GM19025 (cell line): ENCODE measurements at regions not wholly inside any gene's neighbourhood (a gene's known extent, or its start where the extent isn't known, plus 50 kb on each side); places are given as distances from the start of the nearest gene placed in this dataset.

Experiments used
- ATAC-seq: cut with Tn5 transposase; IDR thresholded peaks from one replicate; pipeline ENCODE4 v1.9.1; 2021; ENCODE audit warnings: mild to moderate bottlenecking, low read depth, moderate library complexity; ENCODE audit not compliant: unreplicated experiment

GRCh38 chr10:6305401-6306321 is 102.9 kb downstream of the PFKFB3 start:
- no peak for ATAC-seq

GRCh38 chr10:6306917-6307316 is 104.2 kb downstream of the PFKFB3 start:
- ATAC-seq, result no peak

GRCh38 chr10:6309816-6310215 is 107.1 kb downstream of the PFKFB3 start:
- ATAC-seq, result no peak

GRCh38 chr10:6310977-6311376 is 108.2 kb downstream of the PFKFB3 start:
- ATAC-seq, result no peak

- no peak for ATAC-seq
Measured at GRCh38 chr10:6311700-6312330, 109.1 kb downstream of the PFKFB3 start.

GRCh38 chr10:6312636-6313035 is 109.9 kb downstream of the PFKFB3 start:
- no peak for ATAC-seq

- ATAC-seq, result no peak
Measured at GRCh38 chr10:6313111-6313895, 110.6 kb downstream of the PFKFB3 start.

GRCh38 chr10:6314620-6315205 is 112.0 kb downstream of the PFKFB3 start:
- ATAC-seq, result no peak

- ATAC-seq, result no peak
Measured at GRCh38 chr10:6319119-6319518, 116.4 kb downstream of the PFKFB3 start.

- ATAC-seq, result no peak
Measured at GRCh38 chr10:6320320-6321010, 117.7 kb downstream of the PFKFB3 start.

GRCh38 chr10:6321880-6322279 is 119.1 kb downstream of the PFKFB3 start:
- ATAC-seq, result no peak

- ATAC-seq, result no peak
Measured at GRCh38 chr10:6322805-6323204, 120.1 kb downstream of the PFKFB3 start.

GRCh38 chr10:6327961-6328698 is 125.4 kb downstream of the PFKFB3 start:
- no peak for ATAC-seq

- no peak for ATAC-seq
Measured at GRCh38 chr10:6328699-6329423, 126.1 kb downstream of the PFKFB3 start.

- ATAC-seq, result no peak
Measured at GRCh38 chr10:6333086-6333485, 130.4 kb downstream of the PFKFB3 start.

GRCh38 chr10:6333973-6334372 is 131.2 kb downstream of the PFKFB3 start:
- ATAC-seq, result no peak

GRCh38 chr10:6336016-6336415 is 133.3 kb downstream of the PFKFB3 start:
- no peak for ATAC-seq

GRCh38 chr10:6337382-6337781 is 134.7 kb downstream of the PFKFB3 start:
- ATAC-seq, result no peak

- ATAC-seq, result no peak
Measured at GRCh38 chr10:6338361-6338760, 135.6 kb downstream of the PFKFB3 start.
